DMS114 treated with DMSO at 0.1 percent for 48 hours (cell line): ENCODE measurements at regions not wholly inside any gene's neighbourhood (a gene's known extent, or its start where the extent isn't known, plus 50 kb on each side); places are given as distances from the start of the nearest gene placed in this dataset.

Experiments used
- DNase-seq: peaks from one replicate; lab custom pipeline; 2025; ENCODE audit not compliant: unreplicated experiment; lab: John Stamatoyannopoulos, UW

GRCh38 chr11:37695283-37695682 lies 1097.2 kb upstream of the RAG2 start:
- no peak for DNase-seq

- no peak for DNase-seq
Measured at GRCh38 chr11:37689951-37690350, 1091.9 kb upstream of the RAG2 start.

GRCh38 chr11:37688456-37688855 lies 1090.4 kb upstream of the RAG2 start:
- DNase-seq, result no peak

DNA sequence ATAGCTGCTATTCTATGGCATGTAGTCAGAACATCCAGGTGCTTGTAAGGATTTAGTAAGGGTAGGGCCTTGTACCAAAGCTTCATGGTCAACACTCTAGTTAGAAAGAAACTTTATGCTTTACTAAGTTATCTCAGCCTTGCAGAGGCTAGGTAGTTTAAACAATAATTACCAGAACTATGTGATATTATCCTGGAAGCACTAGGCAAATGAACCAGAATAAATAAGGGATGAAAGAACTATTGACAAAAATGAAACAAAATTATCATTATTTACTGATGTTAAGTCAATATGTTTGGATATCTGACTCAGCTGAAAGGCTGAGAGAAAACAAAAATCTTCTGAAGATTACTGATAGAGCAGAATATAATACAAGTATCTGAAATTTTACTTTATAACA lies 1089.1 kb upstream of the RAG2 start:
- DNase-seq, result no peak

DNA sequence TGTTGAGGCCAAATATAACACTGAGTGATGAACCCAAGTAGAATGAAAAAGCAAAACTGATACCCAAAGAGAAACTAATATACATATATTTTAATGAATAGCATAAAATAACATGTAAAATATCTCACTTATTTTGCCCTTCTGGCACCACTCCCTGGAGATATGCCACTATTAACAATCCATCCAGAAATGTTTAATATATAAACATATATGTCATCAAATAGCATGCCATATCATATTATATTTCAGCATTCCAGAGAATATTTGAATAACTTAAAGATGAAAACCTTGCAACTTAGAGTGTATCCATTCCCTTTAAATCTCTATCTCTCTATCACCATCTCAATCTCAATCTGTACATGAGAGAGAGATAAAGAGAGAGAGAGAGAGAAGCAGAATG lies 1073.3 kb upstream of the RAG2 start:
- DNase-seq, result no peak

DNA sequence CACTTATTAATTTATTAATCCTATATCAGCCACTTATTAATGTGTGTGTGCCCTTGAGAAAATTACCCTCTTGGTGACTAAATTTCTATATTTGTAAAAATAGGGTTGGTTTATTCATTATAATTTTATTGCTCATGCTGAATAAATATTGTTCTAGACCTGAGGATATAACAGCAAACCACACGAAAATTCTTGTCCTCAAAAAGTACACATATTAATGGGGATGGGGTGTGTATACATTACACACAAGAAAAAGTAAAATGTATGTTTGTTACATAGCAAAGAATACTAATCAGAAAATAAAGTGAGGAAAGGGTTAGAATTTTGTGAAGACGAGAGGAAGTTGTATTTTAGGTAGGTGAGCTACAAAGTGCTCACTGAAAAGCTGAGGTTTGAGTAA lies 1068.9 kb upstream of the RAG2 start:
- no peak for DNase-seq

GRCh38 chr11:37657645-37658044 lies 1059.6 kb upstream of the RAG2 start:
- DNase-seq, result peak; percentile 26

DNA sequence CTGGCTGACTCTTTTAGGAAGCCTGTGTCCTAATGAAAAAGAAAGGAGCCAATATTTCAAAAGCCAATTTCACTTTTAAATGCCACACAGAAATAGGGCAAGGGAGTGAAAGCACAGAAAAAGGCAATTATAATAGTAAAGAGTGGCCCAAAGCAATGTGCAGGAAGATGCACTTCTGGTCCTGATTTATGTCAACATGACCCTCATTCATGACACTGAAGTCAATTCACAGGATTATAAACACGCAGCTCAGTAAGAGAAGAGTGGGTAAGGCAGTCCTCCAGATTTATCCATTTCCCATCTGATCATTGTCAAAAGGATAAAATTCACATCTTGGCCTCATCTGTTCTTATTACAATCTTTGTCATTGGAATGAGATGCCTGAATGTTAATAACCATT lies 1049.7 kb upstream of the RAG2 start:
- DNase-seq, result no peak

- no peak for DNase-seq
Measured at GRCh38 chr11:37643968-37644367, 1045.9 kb upstream of the RAG2 start.

DNA sequence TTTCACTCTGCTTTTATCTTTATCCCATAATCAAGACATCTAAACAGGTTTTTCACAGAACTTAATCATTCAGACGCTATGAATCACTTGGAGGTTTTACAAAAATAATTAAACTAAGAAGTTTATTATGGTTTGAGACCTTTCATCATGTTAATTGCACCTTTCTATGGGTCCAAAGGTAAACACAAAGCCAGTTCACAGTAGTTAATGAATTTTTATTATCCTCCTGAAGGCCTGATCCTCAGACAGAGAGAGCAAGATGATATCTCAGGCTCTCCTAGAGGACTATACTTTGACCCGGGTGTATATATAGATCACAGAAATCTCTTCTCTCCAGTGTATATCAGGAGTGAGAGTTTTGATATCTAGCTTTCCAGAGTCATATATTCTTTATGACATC lies 1044.3 kb upstream of the RAG2 start:
- no peak for DNase-seq

- DNase-seq, result no peak
Measured at GRCh38 chr11:37632748-37633147, 1034.7 kb upstream of the RAG2 start.

DNA sequence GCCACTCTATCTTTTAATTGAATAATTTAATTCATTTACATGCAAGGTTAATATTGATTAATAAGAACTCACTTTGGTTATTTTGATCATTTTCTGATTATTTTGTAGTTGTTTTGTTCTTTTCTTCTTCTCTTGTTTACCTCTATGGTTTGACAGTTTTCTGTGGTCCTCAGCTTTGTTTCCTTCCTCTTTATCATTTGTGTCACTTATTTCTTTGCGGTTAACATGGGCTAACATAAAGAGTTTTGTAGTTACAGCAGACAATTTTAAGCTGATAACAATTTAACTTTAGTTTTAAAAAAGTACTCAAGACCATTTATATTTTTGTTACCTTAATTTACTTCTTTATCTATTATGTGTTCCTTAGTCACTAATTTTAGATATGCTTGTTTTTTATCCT lies 1032.8 kb upstream of the RAG2 start:
- no peak for DNase-seq

DNA sequence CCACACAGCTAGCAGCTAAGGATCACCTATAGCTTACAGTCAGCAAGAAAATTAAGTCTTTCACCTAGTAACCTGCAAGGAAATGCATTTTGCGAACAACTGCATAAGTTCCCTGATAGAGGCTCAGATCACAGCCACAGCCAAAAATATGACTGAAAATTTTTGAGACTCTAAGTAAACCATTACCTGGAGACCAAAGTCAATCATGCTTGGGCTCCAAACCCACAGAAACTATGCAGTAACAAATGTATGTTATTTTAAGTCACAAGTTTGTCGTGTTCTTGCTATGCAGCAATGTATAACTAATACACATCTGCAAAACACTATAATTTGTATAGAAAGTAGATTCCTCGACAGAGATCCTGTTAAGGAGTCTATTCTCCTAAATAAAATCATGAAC lies 1025.7 kb upstream of the RAG2 start:
- no peak for DNase-seq

DNA sequence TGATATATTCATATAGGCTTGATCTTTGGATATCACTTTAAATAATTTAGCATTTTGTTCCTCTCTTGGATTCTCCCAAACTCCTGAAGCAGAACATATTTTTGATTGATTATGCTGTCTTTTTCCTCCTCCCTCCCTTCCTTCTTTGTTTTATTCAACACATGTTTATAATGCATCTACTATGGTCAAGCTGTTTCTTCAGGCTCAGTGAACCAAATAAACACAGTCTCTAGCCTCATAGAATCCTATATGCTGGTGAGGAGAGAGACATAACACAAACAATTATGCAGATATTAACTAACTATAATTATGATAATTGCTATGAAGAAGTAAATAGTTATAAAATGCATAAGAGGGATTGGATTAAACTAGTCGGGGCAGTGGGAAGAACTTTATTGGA lies 1023.6 kb upstream of the RAG2 start:
- DNase-seq, result no peak

DNA sequence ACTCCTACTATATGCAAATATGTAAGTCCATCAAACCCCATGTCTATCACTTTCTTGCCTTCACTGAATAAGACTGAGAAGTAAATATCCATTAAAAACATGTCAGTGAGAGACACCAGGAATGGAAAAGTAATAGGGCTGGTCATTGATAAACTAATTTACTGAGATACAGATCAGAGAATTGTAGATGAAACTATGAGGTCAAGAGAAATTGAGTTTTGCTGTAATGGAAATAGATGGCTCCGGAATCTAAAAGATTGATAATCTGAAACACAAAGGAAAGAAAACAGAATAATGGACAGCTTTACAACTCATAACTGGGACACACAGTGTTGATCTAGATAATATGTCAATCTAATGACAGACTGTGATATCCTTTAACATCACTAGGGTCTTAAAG lies 1018.3 kb upstream of the RAG2 start:
- no peak for DNase-seq

DNA sequence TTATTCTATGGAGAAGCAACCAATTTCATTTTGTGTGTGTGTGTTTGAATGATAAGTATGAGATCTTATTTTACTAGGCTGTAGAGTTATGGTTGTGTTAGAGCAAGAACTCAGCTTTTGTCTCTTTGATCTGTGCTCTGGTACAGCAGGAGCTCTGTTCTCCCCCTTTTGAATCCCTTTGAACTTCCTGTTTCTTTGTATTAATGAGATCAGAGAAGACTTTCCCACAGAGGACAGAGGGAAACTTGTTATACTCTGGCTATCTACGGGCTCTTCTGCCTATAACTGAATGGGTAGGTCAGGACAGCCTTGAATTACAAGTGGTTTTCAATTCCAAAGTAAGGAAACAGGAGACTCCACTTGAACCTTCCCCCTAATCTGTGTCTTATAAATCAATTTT lies 1015.0 kb upstream of the RAG2 start:
- no peak for DNase-seq

- no peak for DNase-seq
Measured at GRCh38 chr11:37612146-37612545, 1014.1 kb upstream of the RAG2 start.

GRCh38 chr11:37605229-37605628 lies 1007.2 kb upstream of the RAG2 start:
- DNase-seq, result no peak

DNA sequence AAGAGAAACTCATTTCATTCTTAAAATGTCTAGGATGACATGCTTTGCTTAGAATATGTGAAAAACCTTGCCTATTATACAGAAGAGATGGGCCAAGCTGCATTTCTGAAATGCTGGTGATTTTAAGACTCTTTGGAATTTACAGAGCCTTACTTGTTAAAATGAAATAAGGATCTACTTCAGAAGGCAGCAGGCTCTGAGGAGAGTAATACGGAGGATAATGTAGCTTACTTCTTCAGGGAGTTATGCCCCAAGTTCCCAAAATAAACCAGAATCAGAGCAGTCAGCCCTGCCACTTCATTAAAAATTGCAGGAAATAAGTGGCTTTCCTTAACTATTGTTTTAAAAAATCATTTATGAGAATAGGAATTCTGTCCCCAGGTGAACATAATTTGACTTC lies 1000.3 kb upstream of the RAG2 start:
- no peak for DNase-seq

DNA sequence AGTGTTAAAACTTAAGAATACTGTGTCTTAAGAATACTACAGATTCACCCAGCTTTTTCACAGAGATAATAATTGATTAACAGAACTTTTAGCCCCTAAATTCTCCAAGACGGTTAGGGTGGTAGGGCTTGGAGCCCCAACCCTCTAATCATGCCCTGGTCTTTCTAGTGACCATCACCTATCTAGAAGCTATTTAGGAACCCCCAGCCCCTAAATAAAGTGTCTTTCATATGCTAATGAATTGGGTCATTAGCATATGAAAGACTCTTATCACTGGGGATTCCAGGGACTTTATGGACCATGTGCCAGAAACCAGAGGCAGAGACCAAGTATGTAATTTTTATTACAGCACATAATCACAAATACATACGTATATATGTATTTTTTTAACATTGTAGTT lies 999.7 kb upstream of the RAG2 start:
- no peak for DNase-seq

DNA sequence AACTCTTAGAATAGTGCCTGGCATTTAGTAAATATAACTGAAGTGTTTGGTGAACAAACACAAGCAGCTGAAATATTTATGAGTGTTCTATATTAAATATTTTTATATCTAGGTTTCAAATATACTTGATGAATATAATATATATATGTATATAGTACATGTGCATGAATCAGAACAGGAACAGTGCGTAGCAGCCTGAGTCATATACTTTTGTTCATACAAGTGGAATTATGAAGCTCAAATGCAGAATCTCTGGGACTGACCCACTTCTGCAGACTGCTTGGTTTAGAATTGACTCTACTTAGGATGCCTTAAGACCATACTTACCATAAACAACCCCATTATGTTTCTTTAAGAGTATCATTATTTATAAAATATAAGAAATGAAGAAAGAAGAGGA lies 997.8 kb upstream of the RAG2 start:
- DNase-seq, result no peak

GRCh38 chr11:37574361-37574760 lies 976.3 kb upstream of the RAG2 start:
- no peak for DNase-seq

- no peak for DNase-seq
Measured at GRCh38 chr11:37572491-37573171, 974.6 kb upstream of the RAG2 start.

- DNase-seq, result no peak
Measured at GRCh38 chr11:37571246-37571645, 973.2 kb upstream of the RAG2 start.
